PC-3 (cell line): ENCODE measurements at regions not wholly inside any gene's neighbourhood (a gene's known extent, or its start where the extent isn't known, plus 50 kb on each side); places are given as distances from the start of the nearest gene placed in this dataset.

ENCODE experiments used
- ATAC-seq: fragments of 200-7000 bp; cut with Tn5 transposase; 2 replicates; pipeline ENCODE4 v1.9.1; 2020; ENCODE audit warnings: mild to moderate bottlenecking, moderate library complexity
- BruUV-seq: library from RNA; stranded (reverse); fragments of 400-500 nt; replicated peaks from 2 replicates; lab custom pipeline; 2021; lab: Mats Ljungman, UMichigan
- CTCF ChIA-PET: fragments of 300-600 bp; sonication (Branson Sonifier 250); formaldehyde crosslinking; loops from one replicate; lab custom pipeline; 2022; ENCODE audit warnings: antibody characterized with exemption; lab: Charles Lee
- POLR2A ChIA-PET: fragments of 300-600 bp; sonication (Branson Sonifier 250); formaldehyde crosslinking; loops from one replicate; lab custom pipeline; 2022; ENCODE audit warnings: antibody characterized with exemption; ENCODE audit not compliant: unreplicated experiment; lab: Charles Lee
- DNase-seq: peaks from one replicate; pipeline ENCODE4 v3.0.0-alpha.2; 2015
- H2AFZ ChIP-seq: fragments of 300-600 bp; sonication (generic); 2 replicates; pipeline ENCODE4 v1.6.0; 2016; ENCODE audit warnings: antibody characterized with exemption, low read length
- H3F3A ChIP-seq: fragments of 300-600 bp; sonication (generic); one replicate; pipeline ENCODE4 v1.6.0; 2017; ENCODE audit warnings: antibody characterized with exemption, low read length, control low read depth, mild to moderate bottlenecking; ENCODE audit not compliant: unreplicated experiment
- H3K27ac ChIP-seq: fragments of 300-600 bp; sonication (generic); 2 replicates; pipeline ENCODE4 v1.5.1; 2016; ENCODE audit warnings: mild to moderate bottlenecking, low read length
- H3K27me3 ChIP-seq: fragments of 300-600 bp; sonication (generic); 2 replicates; pipeline ENCODE4 v1.6.1; 2016; ENCODE audit warnings: low read length, mixed read lengths
- H3K36me3 ChIP-seq: fragments of 300-600 bp; sonication (generic); 2 replicates; pipeline ENCODE4 v1.6.1; 2016; ENCODE audit warnings: low read depth, mixed run types, low read length, mixed read lengths
- H3K4me1 ChIP-seq: fragments of 300-600 bp; sonication (generic); 2 replicates; pipeline ENCODE4 v1.5.1; 2016; ENCODE audit warnings: low read length; ENCODE audit not compliant: insufficient read depth
- H3K4me2 ChIP-seq: fragments of 300-600 bp; sonication (generic); 2 replicates; pipeline ENCODE4 v1.6.0; 2016; ENCODE audit warnings: low read length
- H3K4me3 ChIP-seq: fragments of 300-600 bp; sonication (generic); 2 replicates; pipeline ENCODE4 v1.5.1; 2016; ENCODE audit warnings: mild to moderate bottlenecking, low read length, mixed read lengths
- H3K79me2 ChIP-seq: fragments of 300-600 bp; sonication (generic); 2 replicates; pipeline ENCODE4 v1.6.1; 2017; ENCODE audit warnings: low read length, mixed read lengths
- H3K9ac ChIP-seq: fragments of 300-600 bp; sonication (generic); 2 replicates; pipeline ENCODE4 v1.6.0; 2016; ENCODE audit warnings: mild to moderate bottlenecking, low read length
- H3K9me2 ChIP-seq: fragments of 300-600 bp; sonication (generic); replicated peaks from 2 replicates; pipeline ENCODE4 v1.6.1; 2016; ENCODE audit warnings: mixed run types, low read length, mixed read lengths
- H3K9me3 ChIP-seq: fragments of 300-600 bp; sonication (generic); 2 replicates; pipeline ENCODE4 v1.6.1; 2016; ENCODE audit warnings: low read length, mixed read lengths
- H4K20me1 ChIP-seq: fragments of 300-600 bp; sonication (generic); 2 replicates; pipeline ENCODE4 v1.6.1; 2016; ENCODE audit warnings: low read length, mixed read lengths
- CTCF ChIP-seq: fragments of 300-600 bp; sonication (generic); conservative IDR thresholded peaks from 2 replicates; pipeline ENCODE4 v1.5.1; 2017; ENCODE audit warnings: antibody characterized with exemption, low read depth, mild to moderate bottlenecking, low read length
- EZH2 ChIP-seq: fragments of 300-600 bp; sonication (generic); IDR thresholded peaks from one replicate; pipeline ENCODE4 v1.6.1; 2017; ENCODE audit warnings: antibody characterized with exemption, mild to moderate bottlenecking, low read length; ENCODE audit not compliant: unreplicated experiment
- EZH2phosphoT487 ChIP-seq: fragments of 300-600 bp; sonication (generic); IDR thresholded peaks from 2 replicates; pipeline ENCODE4 v1.6.1; 2018; ENCODE audit warnings: mild to moderate bottlenecking, antibody characterized with exemption, low read length, borderline replicate concordance
- intact Hi-C: fragments of 100-400 bp; cut with micrococcal nuclease; formaldehyde crosslinking; loops from 2 replicates; pipeline ENCODE4 v1.9.0; 2023

- no peak for DNase-seq
- Histone ChIP-seq H3K27ac (no peak overlapping the region), H3K4me2 (no peak overlapping the region), H3K9ac (no peak overlapping the region), H3K9me2 (no peaks in the 10 kb centered on the region), H3K4me3 (no peak overlapping the region), H3F3A (no peaks in the 10 kb centered on the region), H2AFZ (no peak overlapping the region), H3K9me3 (no peaks in the 10 kb centered on the region), H3K4me1 (peaks cover 5% of the 10 kb centered on the region), H3K36me3 (no peaks in the 10 kb centered on the region), H4K20me1 (no peaks in the 10 kb centered on the region), H3K79me2 (no peaks in the 10 kb centered on the region), H3K27me3 (no peaks in the 10 kb centered on the region)
- POLR2A ChIA-PET = no interaction called here
- no peak for TF ChIP-seq EZH2phosphoT487
- TF ChIP-seq EZH2 = no peak
- no peak for TF ChIP-seq CTCF
- intact Hi-C loops = no loop called here
- BruUV-seq = no TSS peak
- no peak for ATAC-seq
- CTCF ChIA-PET = no interaction called here
Measured at GRCh38 chr15:62612183-62612733, 430.3 kb upstream of the TPM1 start.

- BruUV-seq = no TSS peak
- no peak overlapping the region for H2AFZ ChIP-seq
- H3K9ac ChIP-seq = no peak overlapping the region
- DNase-seq (no peak), ATAC-seq (no peak)
- peaks cover 3% of the 10 kb centered on the region; the same call in 1 of the 2 replicates for H3K4me1 ChIP-seq
- H3K4me3 ChIP-seq = no peak overlapping the region
- H3K27ac ChIP-seq = no peak overlapping the region
- POLR2A ChIA-PET = no interaction called here
- CTCF ChIA-PET = no interaction called here
- no peaks in the 10 kb centered on the region for H3F3A ChIP-seq
- no peaks in the 10 kb centered on the region for H3K36me3 ChIP-seq
- no peaks in the 10 kb centered on the region for H3K27me3 ChIP-seq
- H3K4me2 ChIP-seq = no peak overlapping the region
- no peaks in the 10 kb centered on the region for H3K9me3 ChIP-seq
- intact Hi-C loops = no loop called here
- TF ChIP-seq CTCF (no peak), EZH2phosphoT487 (no peak), EZH2 (no peak)
- no peaks in the 10 kb centered on the region for H4K20me1 ChIP-seq
- no peaks in the 10 kb centered on the region for H3K9me2 ChIP-seq
- no peaks in the 10 kb centered on the region for H3K79me2 ChIP-seq
Measured at GRCh38 chr15:62612771-62613170, 429.8 kb upstream of the TPM1 start.

- Histone ChIP-seq H3K79me2 (no peaks in the 10 kb centered on the region), H3K9ac (no peak overlapping the region), H3K4me1 (peaks cover 18% of the 10 kb centered on the region), H3K36me3 (no peaks in the 10 kb centered on the region), H3K4me2 (no peak overlapping the region), H4K20me1 (no peaks in the 10 kb centered on the region), H3K27ac (no peak overlapping the region), H3K4me3 (no peak overlapping the region), H3F3A (no peaks in the 10 kb centered on the region), H2AFZ (no peak overlapping the region), H3K9me3 (no peaks in the 10 kb centered on the region), H3K9me2 (no peaks in the 10 kb centered on the region), H3K27me3 (no peaks in the 10 kb centered on the region)
- ChIA-PET POLR2A (no interaction called here), CTCF (no interaction called here)
- DNase-seq (no peak), ATAC-seq (no peak)
- BruUV-seq = no TSS peak
- intact Hi-C loops = no loop called here
- TF ChIP-seq CTCF (no peak), EZH2 (no peak), EZH2phosphoT487 (no peak)
Measured at GRCh38 chr15:62616746-62617145, 425.8 kb upstream of the TPM1 start.
